ENCODE measurements at regions not wholly inside any gene's neighbourhood (a gene's known extent, or its start where the extent isn't known, plus 50 kb on each side); places are given as distances from the start of the nearest gene placed in this dataset.

DNA sequence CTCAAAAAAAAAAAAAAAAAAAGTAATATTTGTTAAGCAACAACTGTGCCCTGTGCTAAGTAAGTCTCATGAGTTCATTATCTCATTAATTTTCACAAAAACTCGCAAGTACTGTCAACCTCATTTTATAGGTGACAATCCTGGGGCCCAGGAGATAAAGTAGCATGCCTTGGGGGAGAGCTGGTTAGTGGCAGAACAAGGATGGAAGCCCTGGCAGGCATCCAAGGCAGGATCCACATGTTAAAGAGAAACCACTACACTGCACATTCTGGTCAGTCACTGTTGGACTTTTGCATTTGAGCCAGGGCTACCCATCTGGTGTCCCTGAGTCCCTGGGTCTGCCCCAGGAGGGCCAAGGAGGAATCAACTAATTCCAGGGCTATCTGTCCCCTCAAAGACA, 54.6 kb downstream of the ZFP36L2 start:
- DNase-seq, result no peak

DNA sequence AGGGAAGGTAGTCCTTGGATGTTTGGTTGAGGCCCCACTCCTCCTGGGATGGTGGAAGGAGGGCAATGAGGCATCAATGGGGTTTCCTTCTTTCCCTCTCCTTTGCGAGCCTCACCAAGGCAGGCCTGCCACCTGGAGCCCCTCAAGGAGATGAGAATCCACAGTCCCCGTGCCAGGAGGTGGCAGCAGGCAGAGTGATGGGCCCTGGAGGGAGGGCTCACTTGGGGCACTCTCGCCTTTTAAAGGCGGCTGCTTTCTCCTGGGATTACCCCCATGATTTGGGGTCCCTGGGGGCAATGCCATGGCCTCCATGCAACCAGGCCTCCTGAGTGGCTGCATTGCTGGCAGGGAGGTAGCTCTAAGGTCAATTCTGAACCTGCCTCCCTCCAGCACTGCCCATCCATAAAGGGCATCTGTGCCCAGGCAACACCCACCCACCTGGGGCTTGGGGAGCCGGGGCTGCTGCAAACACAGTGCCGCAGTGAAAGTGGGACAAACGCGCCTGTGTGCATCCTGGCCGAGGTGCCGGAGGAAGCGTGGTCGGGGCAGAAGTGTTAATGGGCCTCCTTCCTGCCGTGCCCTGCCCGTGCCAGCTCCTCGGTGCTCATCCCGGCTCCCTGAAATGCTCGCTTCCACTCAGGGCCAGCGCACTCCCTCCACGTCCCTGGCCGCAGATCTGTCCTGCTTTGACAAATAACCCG, 55.9 kb downstream of the ZFP36L2 start:
- peak in 1 of 2 donors; percentile 36 for DNase-seq

DNA sequence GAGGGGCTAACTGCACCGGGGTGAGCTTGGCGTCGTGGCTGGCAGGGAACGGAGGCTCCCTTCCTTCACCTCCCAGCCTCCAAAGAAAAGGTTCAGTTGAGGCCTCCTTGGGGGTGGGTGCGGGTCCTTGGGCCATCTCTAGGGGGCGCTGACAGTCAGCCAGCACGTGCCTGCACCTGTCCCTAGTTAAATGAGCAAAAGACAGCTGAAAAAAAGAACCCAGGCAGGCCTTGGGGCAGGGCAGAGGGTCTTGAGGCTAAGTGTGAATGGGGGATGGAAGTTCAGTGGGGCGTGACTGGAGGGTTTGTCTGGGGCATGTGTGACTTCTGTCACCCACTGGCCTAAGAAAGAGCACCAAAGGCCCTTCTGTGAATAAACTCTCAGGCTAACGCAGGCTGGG, 56.4 kb downstream of the ZFP36L2 start:
- DNase-seq, result peak; percentile 69 to 74

DNA sequence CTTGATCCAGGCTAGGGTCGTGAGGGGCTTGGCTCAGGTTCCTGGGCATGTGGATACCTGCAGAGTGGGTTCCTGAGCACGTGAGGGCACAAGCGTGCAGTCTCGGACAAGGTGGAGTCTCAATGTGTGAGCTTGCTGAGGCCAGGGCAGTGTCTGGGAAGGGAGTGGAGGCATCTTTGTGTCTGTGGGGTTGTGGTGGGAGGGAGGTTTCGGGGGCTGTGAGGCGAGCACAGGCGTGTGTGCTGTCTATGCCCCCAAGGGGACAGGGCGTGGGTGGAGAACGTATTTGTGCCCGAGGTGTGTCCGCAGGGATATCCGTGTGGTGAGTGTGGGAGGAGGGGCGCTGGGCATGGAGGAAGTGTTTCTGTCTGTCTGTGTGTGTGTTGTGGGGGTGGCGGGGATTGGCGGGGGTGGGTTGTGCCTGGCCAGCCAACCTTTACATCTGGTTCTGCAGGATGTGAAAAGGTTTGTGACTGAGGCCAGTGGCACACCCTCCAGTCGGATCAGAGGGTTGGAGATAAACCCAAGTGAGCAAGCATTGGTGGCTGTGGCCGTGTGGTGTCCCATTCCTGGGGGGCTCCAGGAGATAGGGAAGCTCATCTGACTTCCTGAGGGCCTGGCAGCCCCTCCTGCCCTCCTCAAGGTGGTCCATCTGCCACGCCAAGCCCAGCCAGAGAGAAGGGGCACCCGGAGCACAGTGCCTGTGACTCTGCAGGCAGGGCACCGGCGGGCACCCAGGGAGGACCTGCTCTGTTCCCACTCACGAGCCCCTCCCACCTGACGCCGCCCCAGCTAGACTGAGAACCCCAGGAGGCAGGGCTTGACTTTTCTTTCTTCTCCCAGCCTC, 57.1 kb downstream of the ZFP36L2 start:
- DNase-seq, result peak; percentile 38 to 75

DNA sequence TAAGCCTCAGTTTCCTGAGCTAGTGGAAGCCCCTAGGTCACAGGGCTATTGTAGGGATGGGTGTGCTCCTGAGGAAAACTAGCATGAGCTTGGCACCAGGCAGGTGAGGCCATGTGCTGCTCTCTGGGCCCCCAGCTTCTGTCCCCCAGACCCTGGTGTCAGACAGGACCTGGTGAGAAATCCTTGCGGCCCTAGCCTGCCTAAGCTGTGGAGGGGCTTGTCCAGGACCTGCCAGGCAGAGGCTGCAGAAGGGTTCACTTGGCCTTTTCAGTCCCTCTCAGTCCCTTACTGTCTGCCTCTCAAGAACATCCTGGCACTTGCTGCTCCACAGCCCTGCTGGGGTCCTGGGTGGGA, 58.4 kb downstream of the ZFP36L2 start:
- no peak for DNase-seq

DNA sequence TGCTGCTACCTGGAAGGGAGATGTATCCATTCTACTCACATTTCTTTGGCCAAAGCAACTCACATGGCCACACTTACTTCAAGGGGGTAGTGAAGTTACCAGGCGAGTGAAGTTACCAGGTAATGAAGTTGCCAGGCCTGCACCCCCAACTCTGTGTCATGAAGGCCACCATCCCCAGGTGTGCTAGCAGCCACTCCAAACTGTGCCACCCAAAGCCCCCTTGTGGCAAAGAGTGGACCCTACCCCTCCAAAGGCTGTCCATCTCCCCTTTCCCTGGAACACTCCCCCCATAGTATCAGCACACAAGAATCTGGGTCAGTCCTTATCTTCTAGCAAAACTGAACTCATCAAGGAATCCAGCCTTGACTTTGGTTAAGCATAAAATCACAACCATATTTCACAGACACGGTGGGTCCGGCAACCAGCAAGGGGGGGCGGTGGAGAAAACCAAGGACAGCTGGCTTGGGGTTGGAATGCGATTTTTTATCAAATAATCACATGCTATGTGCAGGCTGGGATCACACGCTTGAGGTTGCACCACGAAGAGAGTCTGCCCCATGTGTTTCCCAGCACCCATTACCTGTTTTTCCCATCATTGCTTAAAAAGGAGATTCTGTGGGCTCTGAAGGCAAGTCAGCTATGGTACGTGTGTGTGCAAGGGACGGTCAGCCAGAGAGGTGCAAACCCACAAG, 60.9 kb downstream of the ZFP36L2 start:
- DNase-seq, result no peak

DNA sequence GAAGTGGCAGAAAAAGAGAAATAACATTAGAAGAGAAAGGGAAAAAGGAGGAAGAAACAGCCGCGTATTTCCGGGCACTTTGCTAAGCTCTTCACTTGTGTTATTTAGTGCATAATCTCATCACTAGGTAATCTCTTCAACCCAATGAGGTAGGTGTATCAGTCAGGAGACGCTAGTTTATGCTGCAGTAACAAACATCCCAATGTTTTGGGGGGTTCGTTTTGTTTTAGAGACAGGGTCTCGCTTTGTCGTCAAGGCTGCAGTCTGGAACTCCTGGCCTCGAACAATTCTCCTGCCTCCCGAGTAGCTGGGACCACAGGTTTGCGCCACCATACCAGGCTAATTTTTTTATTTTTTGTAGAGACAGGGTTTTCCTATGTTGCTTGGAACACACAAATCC, 61.7 kb downstream of the ZFP36L2 start:
- DNase-seq, result no peak

DNA sequence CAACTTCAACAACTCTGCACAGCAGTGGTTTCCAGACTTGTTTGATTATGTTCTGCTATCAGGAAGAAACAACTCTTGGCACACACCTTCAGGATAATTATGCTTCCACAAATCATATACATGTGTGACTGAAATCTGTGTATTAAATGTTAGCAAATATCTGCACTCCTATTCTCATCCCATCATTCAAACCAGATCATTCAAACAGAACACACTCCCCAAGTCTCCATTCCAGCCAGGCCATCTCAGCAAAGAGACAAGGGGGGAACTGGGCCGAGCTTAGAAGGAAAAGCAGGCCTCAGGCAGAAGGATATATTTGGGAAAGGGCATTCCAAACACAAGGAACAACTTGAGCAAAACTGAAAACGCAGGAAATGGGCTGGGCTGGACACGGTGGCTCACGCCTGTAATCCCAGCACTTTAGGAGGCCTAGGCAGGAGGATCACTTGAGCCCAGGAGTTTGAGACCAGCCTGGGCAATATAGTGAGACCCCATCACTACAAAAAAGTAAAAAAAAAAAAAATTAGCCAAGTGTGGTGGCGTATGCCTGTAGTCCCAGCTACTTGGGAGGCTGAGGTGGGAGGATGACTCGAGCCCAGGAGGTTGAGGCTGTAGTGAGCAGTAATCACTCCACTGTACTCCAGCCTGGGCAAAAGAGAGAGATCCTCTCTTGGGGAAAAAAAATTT, 62.7 kb downstream of the ZFP36L2 start:
- no peak for DNase-seq

DNA sequence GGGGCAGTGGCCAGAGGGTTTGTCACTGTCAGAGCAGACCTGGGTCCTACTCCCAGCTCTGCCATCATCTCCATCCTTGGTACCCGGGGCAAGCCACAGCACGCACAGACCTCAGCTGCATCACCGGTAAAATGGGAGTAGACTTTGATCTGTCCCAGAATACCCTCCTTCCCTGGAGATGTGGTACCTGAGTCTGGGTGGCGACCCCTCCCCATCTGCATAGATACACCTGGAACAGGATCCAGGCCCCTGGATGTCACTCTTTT, 64.0 kb downstream of the ZFP36L2 start:
- no peak for DNase-seq

DNA sequence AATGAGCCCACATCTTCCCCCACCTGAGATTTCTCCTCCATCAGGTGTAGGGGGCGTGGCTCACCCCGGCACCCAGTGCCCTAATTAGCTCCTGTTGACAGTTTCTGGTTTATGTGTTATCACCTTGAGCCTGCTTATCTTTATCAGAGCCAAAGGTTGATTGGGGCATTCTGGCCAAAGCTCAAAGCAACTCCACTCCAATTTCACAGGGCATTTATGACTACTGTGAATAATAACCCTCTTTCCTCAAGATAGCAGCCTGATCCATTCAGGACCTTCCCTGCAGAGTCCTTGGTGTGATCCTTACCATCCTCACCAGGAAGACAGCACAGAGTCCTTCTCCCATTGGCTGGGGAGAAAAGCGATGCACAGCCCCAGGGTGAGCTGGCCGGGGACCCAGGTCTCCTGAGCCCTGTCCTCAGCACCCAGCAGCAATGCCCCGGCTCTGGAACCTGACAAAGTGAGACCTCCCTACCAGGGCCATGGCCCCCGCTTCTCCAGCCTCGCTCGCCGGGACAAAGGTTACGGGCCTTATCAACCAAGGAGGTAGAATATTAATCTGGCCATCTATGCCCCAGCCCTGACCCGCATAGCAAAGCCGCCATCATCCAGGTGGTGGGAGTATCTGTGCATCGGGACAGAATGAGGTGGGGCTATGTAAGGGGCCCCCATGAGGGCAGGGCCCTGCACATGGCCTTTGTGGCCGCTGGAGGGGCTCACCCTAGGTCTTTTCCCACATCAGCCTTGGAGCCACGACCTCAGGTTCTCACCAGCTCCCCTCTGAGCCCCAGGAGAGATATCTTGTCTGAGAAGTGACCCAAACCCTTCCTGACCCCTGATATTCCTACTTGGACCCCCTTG, 64.5 kb downstream of the ZFP36L2 start:
- DNase-seq, result no peak

DNA sequence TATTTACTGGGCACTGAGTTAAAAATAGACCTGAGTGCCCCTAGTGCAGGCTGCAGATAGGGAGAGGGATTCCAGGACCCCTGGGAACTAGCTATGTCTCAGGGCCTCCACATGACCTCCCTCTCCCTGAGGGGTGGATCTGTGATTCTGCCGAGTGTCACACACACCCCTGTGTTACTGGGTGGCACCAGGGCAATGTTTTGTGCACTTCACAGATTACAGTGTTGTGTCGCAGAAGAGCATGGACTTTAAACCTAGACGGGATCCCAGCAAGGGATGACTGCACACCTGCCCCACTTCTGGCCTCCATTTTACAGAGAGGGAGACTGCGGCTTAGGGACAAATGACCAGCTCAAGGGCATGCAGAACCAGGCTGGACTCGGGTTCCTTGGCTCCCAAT, 65.6 kb downstream of the ZFP36L2 start:
- no peak for DNase-seq

DNA sequence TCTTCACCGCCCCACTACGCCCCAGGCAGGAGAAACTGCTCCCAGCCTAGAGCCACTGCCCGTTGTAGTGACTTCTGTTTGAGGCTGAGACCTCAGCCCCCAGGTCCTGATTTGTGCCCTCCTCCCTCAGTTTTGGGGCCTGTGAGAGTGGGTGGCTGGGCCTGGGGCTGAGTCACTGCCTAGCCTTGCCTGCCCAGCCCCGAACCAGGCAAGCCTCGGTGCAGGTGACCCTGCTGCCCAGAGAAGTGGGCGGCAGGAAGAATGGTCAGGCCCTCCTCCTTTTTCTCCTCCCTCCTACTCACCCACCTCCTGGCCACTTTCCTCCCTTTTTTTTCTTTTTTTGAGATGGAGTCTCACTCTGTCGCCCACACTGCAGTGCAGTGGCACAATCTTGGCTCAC, 66.6 kb downstream of the ZFP36L2 start:
- no peak for DNase-seq

DNA sequence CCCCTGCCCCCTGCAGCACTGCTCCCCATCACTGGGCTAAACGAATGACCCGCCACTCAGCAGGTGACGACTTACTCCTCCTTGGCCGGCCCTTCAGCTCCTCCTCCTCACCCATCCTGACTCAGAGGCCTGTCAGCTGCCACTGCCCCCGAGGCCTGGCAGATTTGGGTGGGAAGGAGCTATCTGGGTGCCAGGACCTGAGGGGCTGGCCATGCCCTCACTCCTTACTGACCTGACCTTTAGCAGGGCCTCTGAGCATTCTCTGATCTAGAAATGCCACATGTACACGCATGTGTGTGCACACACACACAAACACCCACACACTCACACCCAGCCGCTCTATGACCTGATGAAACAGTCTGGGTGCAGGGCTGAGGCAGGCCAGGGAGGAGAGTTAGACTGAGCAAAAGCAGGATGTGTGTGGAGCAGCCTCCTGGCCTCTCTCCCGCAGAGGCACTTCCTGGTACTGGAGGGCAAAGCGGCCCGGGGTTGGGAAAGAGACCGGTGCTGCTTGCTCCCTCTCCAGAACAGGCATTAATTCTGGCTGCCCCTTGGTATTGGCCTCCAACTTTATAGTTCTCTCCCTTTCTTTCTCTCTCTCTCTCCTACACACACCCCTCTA, 68.0 kb downstream of the ZFP36L2 start:
- DNase-seq, result peak in 1 of 2 donors; percentile 69

DNA sequence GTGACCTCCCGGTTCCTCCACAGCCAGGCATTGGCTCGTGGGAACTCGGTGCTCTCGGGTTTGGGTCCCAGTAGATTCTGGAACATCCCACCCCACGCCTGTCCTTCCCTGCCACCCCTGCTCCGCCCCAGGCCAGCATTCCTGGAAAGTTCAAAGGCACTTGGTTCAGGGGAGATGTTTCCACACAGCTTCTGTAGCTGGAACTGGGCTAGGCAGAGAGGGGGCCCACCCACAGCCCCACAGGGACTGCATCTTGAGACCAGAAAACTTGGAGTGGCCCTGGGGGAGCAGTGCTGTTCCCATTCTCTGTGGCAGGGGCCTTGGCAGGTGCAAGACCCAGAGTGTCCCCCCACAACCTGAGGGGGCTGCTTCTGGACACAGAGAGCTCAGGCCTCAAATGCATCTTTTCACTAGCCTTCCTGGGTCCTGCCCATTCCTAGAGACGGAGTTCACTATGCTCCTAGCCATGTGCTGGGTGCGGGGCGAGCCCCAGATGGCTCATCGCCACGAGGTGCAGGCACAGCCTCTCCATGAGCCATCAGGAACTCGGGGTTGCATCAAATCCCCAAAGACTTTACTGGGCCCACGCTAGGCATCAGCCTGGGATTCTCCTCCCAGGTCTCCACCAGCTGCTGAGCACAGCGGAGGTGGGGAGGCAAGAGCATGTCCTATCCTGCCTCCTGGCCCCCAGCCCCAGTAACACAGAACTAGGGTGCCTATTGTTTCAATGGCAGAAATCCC, 68.7 kb downstream of the ZFP36L2 start:
- DNase-seq, result no peak

DNA sequence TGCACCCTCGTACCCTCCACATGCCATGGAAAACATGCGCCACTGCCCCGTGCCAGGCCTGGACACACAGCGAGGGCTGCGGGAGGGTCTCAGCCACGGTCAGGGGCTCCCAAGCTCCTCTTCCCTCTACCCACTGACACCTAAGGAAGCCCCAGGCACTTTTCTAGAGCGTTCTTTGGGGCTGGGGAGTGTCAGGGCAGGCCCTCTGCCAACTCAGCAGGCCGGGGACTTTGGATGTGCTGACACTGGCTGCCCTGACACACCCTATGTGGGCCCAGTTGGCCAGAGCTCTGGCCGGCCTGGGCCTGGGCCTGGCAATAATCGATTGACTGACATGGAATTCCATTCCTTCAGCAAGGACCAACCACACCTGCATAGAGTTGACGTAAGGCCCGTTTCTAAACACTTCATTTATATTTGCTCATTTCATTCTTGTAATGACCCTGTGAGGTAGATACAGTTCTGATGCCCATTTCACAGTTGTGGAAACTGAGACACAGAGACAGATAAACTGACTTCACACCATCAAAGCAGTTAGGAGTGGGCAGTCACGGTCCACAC, 70.5 kb downstream of the ZFP36L2 start:
- DNase-seq, result no peak

DNA sequence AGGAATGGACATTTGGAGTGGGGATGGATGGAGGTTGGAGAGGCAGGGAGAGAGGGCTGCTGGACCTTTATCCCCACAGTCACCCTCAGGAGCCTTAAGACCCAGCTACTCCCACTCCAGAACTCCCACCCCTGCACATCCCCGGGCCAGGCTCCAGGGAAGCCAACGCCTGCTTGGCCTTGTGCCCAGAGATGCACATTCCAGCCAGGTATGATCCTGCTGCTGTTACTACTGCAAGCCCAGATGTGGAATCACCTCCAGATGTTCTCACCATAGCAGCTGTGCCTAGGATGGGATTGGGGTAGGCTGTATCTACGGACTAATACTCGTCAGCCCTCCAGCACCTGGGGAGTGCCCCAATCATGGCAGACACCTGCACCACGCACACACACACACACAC, 71.7 kb downstream of the ZFP36L2 start:
- DNase-seq, result no peak

DNA sequence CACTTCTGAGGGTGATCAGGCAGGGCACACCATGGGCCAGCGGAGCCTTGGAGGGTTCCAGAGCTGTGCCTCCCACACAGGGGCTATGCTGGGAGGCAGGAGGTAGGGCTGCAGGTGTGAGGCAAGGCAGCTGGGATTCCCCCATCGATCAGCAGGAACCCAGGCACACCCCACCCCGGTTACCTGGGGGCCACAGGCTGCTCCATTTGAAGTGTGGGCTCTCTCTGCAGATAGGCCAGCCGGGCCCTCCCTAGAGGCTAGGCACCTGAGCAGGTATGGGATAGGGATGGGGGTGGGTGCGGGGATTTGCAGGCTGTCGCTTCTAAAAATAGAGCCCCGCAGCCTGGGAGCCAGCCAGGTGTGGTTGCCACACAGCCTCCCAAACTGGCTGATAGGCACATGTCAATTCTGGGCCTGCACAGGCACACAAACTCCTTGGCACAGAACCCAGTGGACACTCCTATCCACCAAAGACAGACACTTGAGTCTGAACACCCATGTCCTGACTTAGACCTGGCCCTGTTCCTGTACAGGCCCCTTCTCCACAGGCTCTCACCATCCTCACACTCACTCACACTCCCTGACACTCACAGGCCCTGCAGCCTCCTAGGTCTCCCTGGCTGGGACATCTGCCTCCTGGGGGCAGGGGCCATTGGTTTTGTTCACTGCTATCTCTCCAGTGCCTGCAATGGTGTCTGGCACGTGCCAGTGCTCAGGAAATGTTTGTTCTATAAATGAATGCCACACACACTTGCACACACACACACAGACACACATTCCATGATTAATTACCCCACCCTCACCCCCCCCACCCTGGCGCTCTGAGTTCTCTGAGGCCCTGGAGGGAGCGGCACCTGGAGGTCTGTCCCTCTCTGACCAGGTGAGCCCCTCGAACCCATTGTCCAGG, 73.4 kb downstream of the ZFP36L2 start:
- no peak for DNase-seq

DNA sequence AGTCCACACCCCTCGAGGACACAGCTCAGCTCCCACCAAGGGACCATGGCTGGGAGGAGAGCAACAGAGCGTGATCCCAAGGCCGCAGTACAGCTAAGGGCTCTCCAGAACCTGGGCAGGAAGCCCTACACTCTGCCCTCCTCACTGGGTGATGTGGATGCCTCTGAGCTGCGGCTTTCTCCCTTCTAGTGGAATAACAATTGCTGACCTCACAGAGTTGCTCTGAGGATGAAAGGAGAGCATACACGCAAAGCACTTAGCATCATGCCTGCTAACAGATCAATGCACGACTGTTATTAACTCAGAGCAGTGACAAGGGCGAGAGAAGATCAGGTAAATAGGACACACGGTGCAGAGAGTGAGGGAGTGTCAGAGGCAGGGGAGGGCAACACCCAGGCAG, 74.2 kb downstream of the ZFP36L2 start:
- no peak for DNase-seq

DNA sequence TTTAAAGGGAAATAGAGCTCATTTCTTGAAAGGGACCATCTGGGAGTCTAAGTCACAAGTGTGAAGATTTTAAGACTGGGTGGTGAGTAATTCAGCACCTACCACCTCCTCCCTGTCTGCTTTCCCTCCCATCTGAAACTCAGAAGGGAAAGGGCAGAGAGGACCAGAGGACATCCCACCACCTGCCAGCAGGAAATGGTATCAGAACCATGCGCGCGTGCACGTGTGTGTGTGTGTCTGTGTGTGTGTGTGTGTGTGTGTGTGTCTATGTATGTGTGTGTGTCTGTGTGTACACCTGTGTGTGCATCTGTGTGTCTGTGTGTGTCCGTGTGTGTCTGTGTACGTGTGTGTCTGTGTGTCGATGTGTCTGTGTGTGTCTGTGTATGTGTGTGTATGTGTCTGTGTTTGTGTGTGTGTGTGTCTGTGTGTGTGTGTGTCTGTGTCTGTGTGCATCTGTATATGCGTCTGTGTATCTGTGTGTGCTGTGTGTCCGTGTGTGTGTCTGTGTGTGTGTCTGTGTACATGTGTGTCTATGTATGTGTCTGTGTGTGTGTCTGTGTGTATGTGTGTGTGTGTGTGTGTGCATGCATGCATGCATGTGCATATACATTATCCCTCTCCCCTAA, 76.8 kb downstream of the ZFP36L2 start:
- DNase-seq, result peak in 1 of 2 donors; percentile 34

Measured in CD4-positive, alpha-beta T cell treated with Interleukin-4 for 1 hour (primary cell).